ENCODE measurements at regions not wholly inside any gene's neighbourhood (a gene's known extent, or its start where the extent isn't known, plus 50 kb on each side); places are given as distances from the start of the nearest gene placed in this dataset.

- no peak for TF ChIP-seq CTCF (IDR thresholded peaks at IDR 0.05)
Measured at GRCh38 chr6:14375930-14376329, 258.4 kb downstream of the CD83 start.

GRCh38 chr6:14379568-14379967 is 262.0 kb downstream of the CD83 start:
- no peak for TF ChIP-seq CTCF (IDR thresholded peaks at IDR 0.05)

- TF ChIP-seq CTCF (IDR thresholded peaks at IDR 0.05), result no peak
Measured at GRCh38 chr6:14380086-14380820, 262.7 kb downstream of the CD83 start.

GRCh38 chr6:14380901-14381828 is 263.6 kb downstream of the CD83 start:
- no peak for TF ChIP-seq CTCF (IDR thresholded peaks at IDR 0.05)

GRCh38 chr6:14381829-14382677 is 264.5 kb downstream of the CD83 start:
- no peak for TF ChIP-seq CTCF (IDR thresholded peaks at IDR 0.05)

GRCh38 chr6:14382678-14383236 is 265.2 kb downstream of the CD83 start:
- no peak for TF ChIP-seq CTCF (IDR thresholded peaks at IDR 0.05)
